Hepatocyte (in vitro differentiated cells): ENCODE measurements at regions not wholly inside any gene's neighbourhood (a gene's known extent, or its start where the extent isn't known, plus 50 kb on each side); places are given as distances from the start of the nearest gene placed in this dataset.

ENCODE experiments used
- DNase-seq: peaks from one replicate; pipeline ENCODE4 v3.0.0-alpha.2; 2016; ENCODE audit warnings: low spot score
- H2AFZ ChIP-seq: fragments of 200-600 bp; sonication (generic); 2 replicates; pipeline ENCODE4 v1.6.0; 2016; ENCODE audit warnings: antibody characterized with exemption, mild to moderate bottlenecking
- H3K27ac ChIP-seq: fragments of 200-600 bp; sonication (generic); 2 replicates; pipeline ENCODE4 v1.5.1; 2016; ENCODE audit warnings: mild to moderate bottlenecking
- H3K27me3 ChIP-seq: fragments of 200-600 bp; sonication (generic); 2 replicates; pipeline ENCODE4 v1.6.1; 2016
- H3K36me3 ChIP-seq: fragments of 200-600 bp; sonication (generic); replicated peaks from 2 replicates; pipeline ENCODE4 v1.5.1; 2016; ENCODE audit warnings: low read depth; ENCODE audit not compliant: insufficient read depth
- H3K4me1 ChIP-seq: fragments of 200-600 bp; sonication (generic); 2 replicates; pipeline ENCODE4 v1.5.1; 2016; ENCODE audit warnings: mild to moderate bottlenecking, moderate library complexity; ENCODE audit not compliant: insufficient read depth
- H3K4me2 ChIP-seq: fragments of 200-600 bp; sonication (generic); 2 replicates; pipeline ENCODE4 v1.6.0; 2016
- H3K4me3 ChIP-seq: fragments of 200-600 bp; sonication (generic); 2 replicates; pipeline ENCODE4 v1.5.1; 2016; ENCODE audit warnings: mild to moderate bottlenecking
- H3K79me2 ChIP-seq: fragments of 200-600 bp; sonication (generic); 2 replicates; pipeline ENCODE4 v1.6.0; 2017; ENCODE audit warnings: mild to moderate bottlenecking
- H3K9me2 ChIP-seq: fragments of 200-600 bp; sonication (generic); replicated peaks from 2 replicates; pipeline ENCODE4 v1.6.0; 2017; ENCODE audit warnings: mild to moderate bottlenecking; ENCODE audit not compliant: insufficient read depth
- H3K9me3 ChIP-seq: fragments of 200-600 bp; sonication (generic); 2 replicates; pipeline ENCODE4 v1.5.1; 2016; ENCODE audit warnings: low read depth, mild to moderate bottlenecking
- H4K20me1 ChIP-seq: fragments of 200-600 bp; sonication (generic); 2 replicates; pipeline ENCODE4 v1.6.0; 2016; ENCODE audit warnings: mild to moderate bottlenecking; ENCODE audit not compliant: insufficient read depth, poor library complexity, severe bottlenecking
- EZH2 ChIP-seq: fragments of 200-600 bp; sonication (generic); IDR thresholded peaks from 2 replicates; pipeline ENCODE4 v1.6.1; 2016; ENCODE audit warnings: antibody characterized with exemption, mild to moderate bottlenecking, borderline replicate concordance
- EZH2phosphoT487 ChIP-seq: fragments of 200-600 bp; sonication (generic); IDR thresholded peaks from one replicate; pipeline ENCODE4 v1.6.1; 2018; ENCODE audit warnings: antibody characterized with exemption, mild to moderate bottlenecking, low read depth, moderate library complexity; ENCODE audit not compliant: unreplicated experiment, severe bottlenecking
- WGBS: methylation state at CpG from one replicate; pipeline ENCODE4 v1.1.6; 2016; ENCODE audit warnings: low lambda C conversion rate; ENCODE audit errors: missing lambda C conversion rate; 5-methylcytosine and 5-hydroxymethylcytosine counted together
- TF ChIP-seq, protein P1 (sequence below): fragments of 200-600 bp; sonication (generic); IDR thresholded peaks from 2 replicates; pipeline ENCODE4 v1.5.1; 2016; ENCODE audit warnings: antibody characterized with exemption, mild to moderate bottlenecking; ENCODE audit not compliant: poor library complexity

- H4K20me1 ChIP-seq, result no peaks in the 10 kb centered on the region
- H3K27ac ChIP-seq, result no peak overlapping the region
- no peak overlapping the region for H3K4me2 ChIP-seq
- no peaks in the 10 kb centered on the region for H3K27me3 ChIP-seq
- H2AFZ ChIP-seq, result no peak overlapping the region
- no peaks in the 10 kb centered on the region for H3K4me1 ChIP-seq
- WGBS, result 57% methylated on average over 1 of the region's 1 CpG
- H3K9me3 ChIP-seq, result no peaks in the 10 kb centered on the region
- H3K4me3 ChIP-seq, result no peak overlapping the region
- TF ChIP-seq EZH2phosphoT487, result no peak
- TF ChIP-seq EZH2, result no peak
- TF ChIP-seq, protein P1, sequence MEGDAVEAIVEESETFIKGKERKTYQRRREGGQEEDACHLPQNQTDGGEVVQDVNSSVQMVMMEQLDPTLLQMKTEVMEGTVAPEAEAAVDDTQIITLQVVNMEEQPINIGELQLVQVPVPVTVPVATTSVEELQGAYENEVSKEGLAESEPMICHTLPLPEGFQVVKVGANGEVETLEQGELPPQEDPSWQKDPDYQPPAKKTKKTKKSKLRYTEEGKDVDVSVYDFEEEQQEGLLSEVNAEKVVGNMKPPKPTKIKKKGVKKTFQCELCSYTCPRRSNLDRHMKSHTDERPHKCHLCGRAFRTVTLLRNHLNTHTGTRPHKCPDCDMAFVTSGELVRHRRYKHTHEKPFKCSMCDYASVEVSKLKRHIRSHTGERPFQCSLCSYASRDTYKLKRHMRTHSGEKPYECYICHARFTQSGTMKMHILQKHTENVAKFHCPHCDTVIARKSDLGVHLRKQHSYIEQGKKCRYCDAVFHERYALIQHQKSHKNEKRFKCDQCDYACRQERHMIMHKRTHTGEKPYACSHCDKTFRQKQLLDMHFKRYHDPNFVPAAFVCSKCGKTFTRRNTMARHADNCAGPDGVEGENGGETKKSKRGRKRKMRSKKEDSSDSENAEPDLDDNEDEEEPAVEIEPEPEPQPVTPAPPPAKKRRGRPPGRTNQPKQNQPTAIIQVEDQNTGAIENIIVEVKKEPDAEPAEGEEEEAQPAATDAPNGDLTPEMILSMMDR, result no peak
- H3K9me2 ChIP-seq, result no peaks in the 10 kb centered on the region
- H3K36me3 ChIP-seq, result no peaks in the 10 kb centered on the region
- DNase-seq, result no peak
- no peaks in the 10 kb centered on the region for H3K79me2 ChIP-seq
Observed at GRCh38 chr10:33388382-33388781, 53.9 kb upstream of the NRP1 start.

DNA sequence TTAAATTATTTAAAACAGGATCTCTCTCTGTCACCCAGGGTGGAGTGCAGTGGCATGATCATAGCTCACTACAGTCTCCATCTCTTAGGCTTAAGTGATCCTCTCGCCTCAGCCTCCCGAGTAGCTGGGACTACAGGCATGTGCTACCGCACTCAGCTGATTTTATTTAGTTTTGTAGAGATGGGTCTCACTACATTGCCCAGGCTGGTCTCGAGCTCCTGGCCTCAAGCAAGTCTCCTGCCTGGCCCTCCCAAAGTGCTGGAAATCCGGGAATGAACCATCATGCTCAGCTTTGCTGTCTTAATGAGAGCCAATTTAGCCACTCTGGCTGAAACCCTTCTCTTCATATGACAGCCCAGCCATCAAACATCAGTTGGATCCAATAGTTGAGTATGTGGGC, 53.3 kb upstream of the NRP1 start:
- no peaks in the 10 kb centered on the region for H3K27me3 ChIP-seq
- no peaks in the 10 kb centered on the region for H3K4me1 ChIP-seq
- H2AFZ ChIP-seq, result no peak overlapping the region
- no peaks in the 10 kb centered on the region for H3K79me2 ChIP-seq
- no peak for TF ChIP-seq EZH2
- TF ChIP-seq EZH2phosphoT487, result no peak
- TF ChIP-seq, protein P1, result no peak
- H3K27ac ChIP-seq, result no peak overlapping the region
- no peak for DNase-seq
- H3K9me2 ChIP-seq, result no peaks in the 10 kb centered on the region
- 97% methylated on average over 5 of the region's 5 CpGs for WGBS
- no peaks in the 10 kb centered on the region for H3K36me3 ChIP-seq
- H3K4me3 ChIP-seq, result no peak overlapping the region
- H4K20me1 ChIP-seq, result no peaks in the 10 kb centered on the region
- no peaks in the 10 kb centered on the region for H3K9me3 ChIP-seq
- H3K4me2 ChIP-seq, result no peak overlapping the region

GRCh38 chr10:33386926-33387325, 52.5 kb upstream of the NRP1 start:
- Histone ChIP-seq H3K4me1 (peaks cover 7% of the 10 kb centered on the region), H3K4me2 (no peak overlapping the region), H2AFZ (no peak overlapping the region), H3K79me2 (no peaks in the 10 kb centered on the region), H3K27me3 (no peaks in the 10 kb centered on the region), H3K4me3 (no peak overlapping the region), H3K9me3 (no peaks in the 10 kb centered on the region), H4K20me1 (no peaks in the 10 kb centered on the region), H3K27ac (no peak overlapping the region), H3K36me3 (no peaks in the 10 kb centered on the region), H3K9me2 (no peaks in the 10 kb centered on the region)
- TF ChIP-seq EZH2phosphoT487 (no peak), EZH2 (no peak)
- TF ChIP-seq, protein P1, result no peak
- no peak for DNase-seq
- 76% methylated on average over 2 of the region's 2 CpGs for WGBS

DNA sequence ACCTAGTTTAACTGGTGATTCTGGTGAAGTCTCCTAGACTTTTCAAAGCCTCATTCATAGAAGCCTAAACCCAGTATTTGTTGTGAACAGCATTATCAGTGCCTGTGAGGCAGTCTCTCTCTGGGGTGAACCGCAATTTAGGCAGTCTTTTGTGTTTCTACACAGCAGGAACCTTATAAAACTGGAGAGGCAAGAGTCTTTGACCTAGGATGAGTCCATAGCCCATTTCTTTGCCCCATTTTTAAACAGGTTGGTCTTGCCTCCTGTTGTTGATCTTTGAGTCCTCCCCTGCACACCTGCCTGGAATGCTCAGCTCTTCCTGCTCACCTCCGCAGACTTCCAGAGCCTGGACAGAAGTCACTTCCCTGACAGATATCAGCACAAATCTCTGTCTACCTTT, 51.2 kb upstream of the NRP1 start:
- Histone ChIP-seq H3K4me2 (no peak overlapping the region), H3K36me3 (no peaks in the 10 kb centered on the region), H3K27me3 (no peaks in the 10 kb centered on the region), H4K20me1 (no peaks in the 10 kb centered on the region), H3K9me3 (no peaks in the 10 kb centered on the region), H3K4me3 (no peak overlapping the region), H3K4me1 (peaks cover 13% of the 10 kb centered on the region), H3K79me2 (no peaks in the 10 kb centered on the region), H3K27ac (no peak overlapping the region), H2AFZ (no peak overlapping the region), H3K9me2 (no peaks in the 10 kb centered on the region)
- TF ChIP-seq EZH2 (no peak), EZH2phosphoT487 (no peak)
- TF ChIP-seq, protein P1, result no peak
- DNase-seq, result no peak
- 89% methylated on average over 2 of the region's 2 CpGs for WGBS
